DOHH2 (cell line): ENCODE measurements at regions not wholly inside any gene's neighbourhood (a gene's known extent, or its start where the extent isn't known, plus 50 kb on each side); places are given as distances from the start of the nearest gene placed in this dataset.

Experiments used
- CTCF ChIP-seq: fragments of 200-600 bp; sonication (generic); IDR thresholded peaks from one replicate; pipeline ENCODE4 v1.5.1; 2014; ENCODE audit warnings: antibody characterized with exemption, mild to moderate bottlenecking, low read depth, low read length; ENCODE audit not compliant: poor library complexity, severe bottlenecking
- EZH2phosphoT487 ChIP-seq: fragments of 200-600 bp; sonication (generic); IDR thresholded peaks from 2 replicates; pipeline ENCODE4 v1.6.1; 2017; ENCODE audit warnings: borderline replicate concordance, mild to moderate bottlenecking, antibody characterized with exemption, low read length, moderate library complexity, mixed read lengths

GRCh38 chr4:31788676-31789075 lies 1068.5 kb downstream of the PCDH7 start:
- TF ChIP-seq CTCF, result no peak
- TF ChIP-seq EZH2phosphoT487, result no peak
